ENCODE measurements at regions not wholly inside any gene's neighbourhood (a gene's known extent, or its start where the extent isn't known, plus 50 kb on each side); places are given as distances from the start of the nearest gene placed in this dataset.

DNA sequence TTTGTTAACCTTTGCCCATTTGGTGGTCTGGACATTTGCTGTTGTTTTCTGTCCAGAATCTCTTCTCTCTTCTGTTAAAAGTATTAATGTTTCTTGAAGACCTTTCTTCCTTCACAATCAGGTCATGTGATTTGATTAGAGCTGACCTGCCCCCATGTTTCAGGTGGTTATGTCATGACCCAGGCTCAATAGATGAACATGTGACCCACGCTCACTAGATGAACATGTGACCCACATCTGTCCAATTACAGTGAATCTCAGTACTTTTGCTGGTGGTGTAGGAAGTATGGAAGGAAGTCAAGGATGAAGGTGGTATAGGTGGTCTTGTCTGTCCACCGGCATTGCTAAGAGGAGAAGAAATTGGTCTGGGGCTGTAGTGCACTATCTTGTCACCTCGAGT lies 289.1 kb upstream of the JAG1 start:
- H3K4me1 ChIP-seq (ENCODE audit: low read depth, poor library complexity, severe bottlenecking): no peaks in the 10 kb centered on the region
- H3K79me2 ChIP-seq (ENCODE audit: insufficient read depth, low read depth): no peaks in the 10 kb centered on the region
- no peak overlapping the region for H3K4me2 ChIP-seq
- no peak overlapping the region for H2AFZ ChIP-seq (ENCODE audit: low read depth)
- H3K27me3 ChIP-seq (ENCODE audit: insufficient read depth, low read depth): no peaks in the 10 kb centered on the region
- H3K9ac ChIP-seq: no peak overlapping the region
- no peaks in the 10 kb centered on the region for H3K36me3 ChIP-seq (ENCODE audit: insufficient read depth)
- no peak overlapping the region for H3K4me3 ChIP-seq (IDR thresholded peaks at IDR 0.05; ENCODE audit: insufficient read depth, low read depth, low read length)
- no peak overlapping the region for H3K27ac ChIP-seq
- H4K20me1 ChIP-seq (ENCODE audit: insufficient read depth): no peaks in the 10 kb centered on the region
- TF ChIP-seq, protein P1, sequence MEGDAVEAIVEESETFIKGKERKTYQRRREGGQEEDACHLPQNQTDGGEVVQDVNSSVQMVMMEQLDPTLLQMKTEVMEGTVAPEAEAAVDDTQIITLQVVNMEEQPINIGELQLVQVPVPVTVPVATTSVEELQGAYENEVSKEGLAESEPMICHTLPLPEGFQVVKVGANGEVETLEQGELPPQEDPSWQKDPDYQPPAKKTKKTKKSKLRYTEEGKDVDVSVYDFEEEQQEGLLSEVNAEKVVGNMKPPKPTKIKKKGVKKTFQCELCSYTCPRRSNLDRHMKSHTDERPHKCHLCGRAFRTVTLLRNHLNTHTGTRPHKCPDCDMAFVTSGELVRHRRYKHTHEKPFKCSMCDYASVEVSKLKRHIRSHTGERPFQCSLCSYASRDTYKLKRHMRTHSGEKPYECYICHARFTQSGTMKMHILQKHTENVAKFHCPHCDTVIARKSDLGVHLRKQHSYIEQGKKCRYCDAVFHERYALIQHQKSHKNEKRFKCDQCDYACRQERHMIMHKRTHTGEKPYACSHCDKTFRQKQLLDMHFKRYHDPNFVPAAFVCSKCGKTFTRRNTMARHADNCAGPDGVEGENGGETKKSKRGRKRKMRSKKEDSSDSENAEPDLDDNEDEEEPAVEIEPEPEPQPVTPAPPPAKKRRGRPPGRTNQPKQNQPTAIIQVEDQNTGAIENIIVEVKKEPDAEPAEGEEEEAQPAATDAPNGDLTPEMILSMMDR (conservative IDR thresholded peaks at IDR 0.05; ENCODE audit: low read depth, low read length): no peak

DNA sequence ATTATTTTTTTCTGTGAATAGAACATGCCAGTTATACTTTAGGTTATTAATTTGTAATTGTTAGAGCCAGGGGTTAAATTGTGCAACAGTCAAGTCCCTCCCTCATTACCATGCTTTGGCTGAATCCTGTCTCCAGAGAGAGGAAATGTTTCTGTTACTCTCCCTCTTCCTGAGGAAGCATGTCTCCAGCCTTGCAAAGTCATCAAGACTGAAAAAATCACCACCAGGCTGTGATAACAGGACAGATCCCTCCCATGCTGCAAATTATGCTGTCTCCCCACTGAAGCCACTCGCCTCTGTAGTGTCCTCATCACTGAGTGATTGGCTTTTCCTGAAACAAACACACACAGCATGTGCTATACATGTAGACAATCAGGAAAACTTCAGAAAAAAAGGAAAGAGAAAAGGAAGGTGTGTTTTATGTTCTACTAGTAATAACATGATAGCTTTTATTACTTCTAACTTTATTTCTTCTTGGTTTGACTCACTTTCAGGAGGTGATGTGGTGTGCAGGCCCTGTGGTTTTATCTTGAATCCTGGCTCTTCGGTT lies 290.0 kb upstream of the JAG1 start:
- no peaks in the 10 kb centered on the region for H3K4me1 ChIP-seq (ENCODE audit: low read depth, poor library complexity, severe bottlenecking)
- no peaks in the 10 kb centered on the region for H3K79me2 ChIP-seq (ENCODE audit: insufficient read depth, low read depth)
- H3K4me3 ChIP-seq (IDR thresholded peaks at IDR 0.05; ENCODE audit: insufficient read depth, low read depth, low read length): no peak overlapping the region
- no peaks in the 10 kb centered on the region for H3K36me3 ChIP-seq (ENCODE audit: insufficient read depth)
- no peak overlapping the region for H3K27ac ChIP-seq
- no peak overlapping the region for H2AFZ ChIP-seq (ENCODE audit: low read depth)
- TF ChIP-seq, protein P1 (conservative IDR thresholded peaks at IDR 0.05; ENCODE audit: low read depth, low read length): no peak
- H3K9ac ChIP-seq: no peak overlapping the region
- H3K4me2 ChIP-seq: no peak overlapping the region
- H4K20me1 ChIP-seq (ENCODE audit: insufficient read depth): no peaks in the 10 kb centered on the region
- no peaks in the 10 kb centered on the region for H3K27me3 ChIP-seq (ENCODE audit: insufficient read depth, low read depth)

DNA sequence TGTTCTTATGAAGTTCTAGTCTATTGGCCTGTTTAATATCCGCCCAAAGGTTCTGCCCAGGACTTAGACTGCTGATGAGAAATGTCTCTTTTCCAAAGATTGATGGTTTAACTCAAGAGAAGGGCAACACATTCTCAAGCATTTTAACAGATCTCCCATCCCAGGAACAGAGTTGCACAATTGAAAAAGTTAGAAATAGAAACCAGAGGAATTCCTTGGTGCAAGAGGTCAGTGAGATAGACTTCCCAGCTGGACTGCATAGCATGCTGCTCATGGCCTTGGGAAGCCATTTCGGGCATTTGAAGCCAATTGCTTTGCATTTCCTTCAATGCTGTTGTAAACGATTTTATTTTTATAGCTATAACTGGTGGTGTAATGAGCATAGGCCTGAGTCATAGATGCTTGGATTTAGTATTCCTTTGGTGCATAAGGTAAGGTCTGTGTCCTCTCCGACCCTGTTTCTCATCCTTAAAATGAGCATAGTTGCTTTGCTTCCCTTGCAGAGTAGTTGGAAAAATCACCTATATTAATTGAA lies 292.2 kb upstream of the JAG1 start:
- Histone ChIP-seq H3K79me2 (ENCODE audit: insufficient read depth, low read depth) (no peaks in the 10 kb centered on the region), H3K36me3 (ENCODE audit: insufficient read depth) (no peaks in the 10 kb centered on the region), H3K27me3 (ENCODE audit: insufficient read depth, low read depth) (no peaks in the 10 kb centered on the region), H2AFZ (ENCODE audit: low read depth) (no peak overlapping the region), H3K9ac (no peak overlapping the region), H3K4me3 (IDR thresholded peaks at IDR 0.05; ENCODE audit: insufficient read depth, low read depth, low read length) (no peak overlapping the region), H3K27ac (no peak overlapping the region), H3K4me1 (ENCODE audit: low read depth, poor library complexity, severe bottlenecking) (no peaks in the 10 kb centered on the region), H4K20me1 (ENCODE audit: insufficient read depth) (no peaks in the 10 kb centered on the region), H3K4me2 (no peak overlapping the region)
- TF ChIP-seq, protein P1 (conservative IDR thresholded peaks at IDR 0.05; ENCODE audit: low read depth, low read length): no peak

DNA sequence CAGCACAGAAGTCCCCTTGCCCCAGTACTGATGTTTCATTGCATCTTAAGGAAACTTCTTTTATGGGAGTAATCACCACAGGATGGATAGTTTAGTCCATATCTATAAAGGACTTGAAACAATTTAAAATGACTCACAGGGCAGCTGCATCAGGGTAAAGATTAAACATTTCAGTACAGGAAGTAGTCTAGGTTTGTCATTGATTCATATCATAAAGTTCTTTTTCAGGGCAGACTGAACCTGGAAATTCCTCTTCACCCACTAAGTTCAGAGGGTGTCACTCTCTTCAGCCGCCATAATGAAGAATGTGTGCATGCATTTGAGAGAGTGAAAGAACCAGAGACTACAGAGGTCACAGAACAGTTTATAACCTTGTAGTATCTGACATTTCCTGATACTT lies 296.3 kb upstream of the JAG1 start:
- H3K79me2 ChIP-seq (ENCODE audit: insufficient read depth, low read depth): no peaks in the 10 kb centered on the region
- H3K4me3 ChIP-seq (IDR thresholded peaks at IDR 0.05; ENCODE audit: insufficient read depth, low read depth, low read length): no peak overlapping the region
- H2AFZ ChIP-seq (ENCODE audit: low read depth): no peak overlapping the region
- H3K4me2 ChIP-seq: no peak overlapping the region
- no peak overlapping the region for H3K27ac ChIP-seq
- H3K4me1 ChIP-seq (ENCODE audit: low read depth, poor library complexity, severe bottlenecking): no peaks in the 10 kb centered on the region
- no peaks in the 10 kb centered on the region for H4K20me1 ChIP-seq (ENCODE audit: insufficient read depth)
- no peaks in the 10 kb centered on the region for H3K27me3 ChIP-seq (ENCODE audit: insufficient read depth, low read depth)
- no peak overlapping the region for H3K9ac ChIP-seq
- TF ChIP-seq, protein P1 (conservative IDR thresholded peaks at IDR 0.05; ENCODE audit: low read depth, low read length): no peak
- no peaks in the 10 kb centered on the region for H3K36me3 ChIP-seq (ENCODE audit: insufficient read depth)

All from KMS-11 (cell line).